SK-N-MC (cell line): ENCODE measurements at regions not wholly inside any gene's neighbourhood (a gene's known extent, or its start where the extent isn't known, plus 50 kb on each side); places are given as distances from the start of the nearest gene placed in this dataset.

Source experiments
- EZH2 ChIP-seq: fragments of 200-600 bp; sonication (generic); IDR thresholded peaks from one replicate; pipeline ENCODE4 v1.6.1; 2017; ENCODE audit warnings: antibody characterized with exemption
- FOXP2 ChIP-seq: optimal IDR thresholded peaks from 2 replicates; pipeline ENCODE3; 2011; ENCODE audit warnings: mild to moderate bottlenecking, moderate library complexity; ENCODE audit not compliant: insufficient read depth; ENCODE audit errors: extremely low read length, control extremely low read depth
- POLR2AphosphoS5 ChIP-seq: IDR thresholded peaks from 2 replicates; pipeline ENCODE4 v1.6.1; 2012; ENCODE audit warnings: mild to moderate bottlenecking, low read depth, low read length, borderline replicate concordance

- TF ChIP-seq EZH2 (no peak), POLR2AphosphoS5 (no peak), FOXP2 (no peak)
Observed at GRCh38 chr4:170775851-170776250, 686.1 kb upstream of the AADAT start.
